ENCODE measurements at regions not wholly inside any gene's neighbourhood (a gene's known extent, or its start where the extent isn't known, plus 50 kb on each side); places are given as distances from the start of the nearest gene placed in this dataset.

GRCh38 chr1:19582318-19582717 lies 61.8 kb upstream of the NBL1 start:
- no peak overlapping the region for H3K9ac ChIP-seq
- H3F3A ChIP-seq (replicated peaks; ENCODE audit: insufficient read depth) = no peaks in the 10 kb centered on the region
- H3K4me1 ChIP-seq (ENCODE audit: control insufficient read depth in 1 of 2, insufficient read depth in 2 of 2, low read depth in 1 of 2, low read length in 1 of 2) = no peaks in the 10 kb centered on the region
- H3K79me2 ChIP-seq (ENCODE audit: insufficient read depth) = no peaks in the 10 kb centered on the region
- no peak overlapping the region for H3K4me2 ChIP-seq
- DNase-seq = peak; percentile 29
- ChIA-PET CTCF (interaction anchor here (0.5 to 1.9 kb wide), 21 partner anchors 10 to 428 kb away, joined by 3 to 15 read pairs (median 3); no protein-coding TSS in a partner anchor), POLR2A (no interaction called here)
- no peaks in the 10 kb centered on the region for H3K9me2 ChIP-seq
- peak; percentile 61 for TF ChIP-seq RAD21 (IDR thresholded peaks at IDR 0.05; ENCODE audit: low read length)
- TF ChIP-seq SMC3 (IDR thresholded peaks at IDR 0.05; ENCODE audit: low read depth, low read length) = peak; percentile 61
- TF ChIP-seq CTCF (IDR thresholded peaks at IDR 0.05) = peak; percentile 71
- no peak for TF ChIP-seq JUND (IDR thresholded peaks at IDR 0.05)
- 26% methylated on average over 3 of the region's 4 CpGs for WGBS (ENCODE audit: low lambda C conversion rate)
- no peaks in the 10 kb centered on the region for H3K27me3 ChIP-seq (ENCODE audit: insufficient read depth)
- H3K9me3 ChIP-seq = no peaks in the 10 kb centered on the region
- H3K36me3 ChIP-seq (replicated peaks in 1 of 2; ENCODE audit: control insufficient read depth in 1 of 2, insufficient read depth in 2 of 2, low read length in 1 of 2) = no peaks in the 10 kb centered on the region
- H4K20me1 ChIP-seq (ENCODE audit: insufficient read depth) = no peaks in the 10 kb centered on the region
- no peak overlapping the region for H2AFZ ChIP-seq (ENCODE audit: low read depth)
- no peak overlapping the region; a peak in 1 of 4 replicates for H3K4me3 ChIP-seq (ENCODE audit: low read depth in 2 of 2, low read length in 1 of 2)
- H3K27ac ChIP-seq (ENCODE audit: low read depth in 2 of 2, low read length in 1 of 2) = no peak overlapping the region

- no peak for DNase-seq
- H3K27me3 ChIP-seq (ENCODE audit: insufficient read depth) = no peaks in the 10 kb centered on the region
- H3F3A ChIP-seq (replicated peaks; ENCODE audit: insufficient read depth) = no peaks in the 10 kb centered on the region
- no peak overlapping the region for H3K4me2 ChIP-seq
- no peaks in the 10 kb centered on the region for H3K79me2 ChIP-seq (ENCODE audit: insufficient read depth)
- H3K9ac ChIP-seq = no peak overlapping the region
- ChIA-PET CTCF (interaction anchor here (0.8 to 1.9 kb wide), 6 partner anchors 11 to 239 kb away, joined by 3 to 15 read pairs (median 6); no protein-coding TSS in a partner anchor), POLR2A (no interaction called here)
- no peaks in the 10 kb centered on the region for H4K20me1 ChIP-seq (ENCODE audit: insufficient read depth)
- H3K9me2 ChIP-seq = no peaks in the 10 kb centered on the region
- H2AFZ ChIP-seq (ENCODE audit: low read depth) = no peak overlapping the region
- no peak overlapping the region for H3K27ac ChIP-seq (ENCODE audit: low read depth in 2 of 2, low read length in 1 of 2)
- no peaks in the 10 kb centered on the region for H3K36me3 ChIP-seq (replicated peaks in 1 of 2; ENCODE audit: control insufficient read depth in 1 of 2, insufficient read depth in 2 of 2, low read length in 1 of 2)
- no peak overlapping the region for H3K4me3 ChIP-seq (ENCODE audit: low read depth in 2 of 2, low read length in 1 of 2)
- no peak for TF ChIP-seq GATA2 (CRISPR knock-in tag; IDR thresholded peaks at IDR 0.05)
- WGBS (ENCODE audit: low lambda C conversion rate) = 79% methylated on average over 7 of the region's 7 CpGs
- no peaks in the 10 kb centered on the region for H3K4me1 ChIP-seq (ENCODE audit: control insufficient read depth in 1 of 2, insufficient read depth in 2 of 2, low read depth in 1 of 2, low read length in 1 of 2)
- no peaks in the 10 kb centered on the region for H3K9me3 ChIP-seq
Measured at GRCh38 chr1:19581381-19581780, 62.7 kb upstream of the NBL1 start.

GRCh38 chr1:19577561-19577960 lies 66.5 kb upstream of the NBL1 start:
- no peaks in the 10 kb centered on the region for H3K36me3 ChIP-seq (replicated peaks in 1 of 2; ENCODE audit: control insufficient read depth in 1 of 2, insufficient read depth in 2 of 2, low read length in 1 of 2)
- no peak for DNase-seq
- H3K4me3 ChIP-seq (ENCODE audit: low read depth in 2 of 2, low read length in 1 of 2) = no peak overlapping the region
- H3K4me2 ChIP-seq = no peak overlapping the region
- CTCF ChIA-PET = interaction anchor here (0.9 to 1.2 kb wide), 2 partner anchors 74 to 90 kb away, joined by 3 read pairs; no protein-coding TSS in a partner anchor
- H3K27me3 ChIP-seq (ENCODE audit: insufficient read depth) = no peaks in the 10 kb centered on the region
- no peak overlapping the region for H3K27ac ChIP-seq (ENCODE audit: low read depth in 2 of 2, low read length in 1 of 2)
- no peaks in the 10 kb centered on the region for H4K20me1 ChIP-seq (ENCODE audit: insufficient read depth)
- H3F3A ChIP-seq (replicated peaks; ENCODE audit: insufficient read depth) = no peaks in the 10 kb centered on the region
- POLR2A ChIA-PET = no interaction called here
- H3K4me1 ChIP-seq (ENCODE audit: control insufficient read depth in 1 of 2, insufficient read depth in 2 of 2, low read depth in 1 of 2, low read length in 1 of 2) = no peaks in the 10 kb centered on the region
- no peaks in the 10 kb centered on the region for H3K79me2 ChIP-seq (ENCODE audit: insufficient read depth)
- H2AFZ ChIP-seq (ENCODE audit: low read depth) = no peak overlapping the region
- no peak overlapping the region for H3K9ac ChIP-seq
- TF ChIP-seq NRF1 (IDR thresholded peaks at IDR 0.05; ENCODE audit: low read depth, low read length) = no peak
- TF ChIP-seq USF2 (IDR thresholded peaks at IDR 0.05; ENCODE audit: borderline replicate concordance, low read depth, low read length) = no peak
- TF ChIP-seq REST (IDR thresholded peaks at IDR 0.05; ENCODE audit: low read depth, low read length) = no peak
- TF ChIP-seq IRF3 (IDR thresholded peaks at IDR 0.05; ENCODE audit: low read depth, low read length) = no peak
- no peak for TF ChIP-seq GATA2 (CRISPR knock-in tag; IDR thresholded peaks at IDR 0.05)
- no peak for TF ChIP-seq POLR2AphosphoS5 (IDR thresholded peaks at IDR 0.05; ENCODE audit: low read depth, low read length)
- H3K9me3 ChIP-seq = no peaks in the 10 kb centered on the region
- 64% methylated on average over 3 of the region's 3 CpGs for WGBS (ENCODE audit: low lambda C conversion rate)
- no peaks in the 10 kb centered on the region for H3K9me2 ChIP-seq
